H9 (cell line): ENCODE measurements at regions not wholly inside any gene's neighbourhood (a gene's known extent, or its start where the extent isn't known, plus 50 kb on each side); places are given as distances from the start of the nearest gene placed in this dataset.

Experiments used
- DNase-seq: peaks from one replicate; pipeline ENCODE4 v3.0.0-alpha.2; 2017
- H2AFZ ChIP-seq: one replicate; pipeline ENCODE4 v1.6.1; 2013; ENCODE audit warnings: mild to moderate bottlenecking, low read length, control low read depth, moderate library complexity
- H2AK5ac ChIP-seq: 2 replicates; pipeline ENCODE4 v1.6.1; 2013; ENCODE audit warnings: low read length, control low read depth, mixed read lengths; ENCODE audit not compliant: insufficient read length
- H2BK120ac ChIP-seq: one replicate; pipeline ENCODE4 v1.6.1; 2013; ENCODE audit warnings: low read depth, mild to moderate bottlenecking, low read length, control low read depth, inconsistent platforms; ENCODE audit not compliant: poor library complexity, severe bottlenecking
- H2BK12ac ChIP-seq: 2 replicates; pipeline ENCODE4 v1.6.1; 2013; ENCODE audit warnings: low read length, control low read depth, mixed read lengths, low read depth; ENCODE audit not compliant: insufficient read length
- H2BK15ac ChIP-seq: 2 replicates; pipeline ENCODE4 v1.6.1; 2013; ENCODE audit warnings: low read depth, low read length, control low read depth
- H2BK20ac ChIP-seq: one replicate; pipeline ENCODE4 v1.6.1; 2013; ENCODE audit warnings: low read depth, mild to moderate bottlenecking, low read length, control low read depth, inconsistent platforms; ENCODE audit not compliant: poor library complexity, severe bottlenecking
- H2BK5ac ChIP-seq: 2 replicates; pipeline ENCODE4 v1.6.1; 2013; ENCODE audit warnings: low read length, control low read depth, mixed read lengths; ENCODE audit not compliant: insufficient read length
- H3K14ac ChIP-seq: 2 replicates; pipeline ENCODE4 v1.6.1; 2013; ENCODE audit warnings: low read length, control low read depth; ENCODE audit not compliant: insufficient read depth
- H3K18ac ChIP-seq: 2 replicates; pipeline ENCODE4 v1.6.1; 2013; ENCODE audit warnings: low read depth, mild to moderate bottlenecking, mixed read lengths, low read length, control low read depth; ENCODE audit not compliant: insufficient read length
- H3K23ac ChIP-seq: 2 replicates; pipeline ENCODE4 v1.6.1; 2013; ENCODE audit warnings: low read length, control low read depth, mixed read lengths, low read depth; ENCODE audit not compliant: insufficient read length
- H3K23me2 ChIP-seq: 2 replicates; pipeline ENCODE4 v1.6.1; 2013; ENCODE audit warnings: low read depth, mild to moderate bottlenecking, mixed read lengths, low read length, control low read depth; ENCODE audit not compliant: insufficient read length, poor library complexity, severe bottlenecking
- H3K27ac ChIP-seq: 2 replicates; pipeline ENCODE4 v1.5.1; 2013; ENCODE audit warnings: low read length, control low read depth, mixed read lengths, low read depth; ENCODE audit not compliant: insufficient read length
- H3K27me3 ChIP-seq: 2 replicates; pipeline ENCODE4 v1.6.1; 2013; ENCODE audit warnings: low read length, control low read depth, inconsistent platforms; ENCODE audit not compliant: insufficient read depth
- H3K4ac ChIP-seq: 2 replicates; pipeline ENCODE4 v1.6.1; 2013; ENCODE audit warnings: low read depth, mild to moderate bottlenecking, control low read depth, inconsistent platforms, low read length, moderate library complexity
- H3K4me1 ChIP-seq: 2 replicates; pipeline ENCODE4 v1.6.1; 2013; ENCODE audit warnings: low read length, control low read depth, inconsistent platforms; ENCODE audit not compliant: insufficient read depth
- H3K4me2 ChIP-seq: 2 replicates; pipeline ENCODE4 v1.6.1; 2013; ENCODE audit warnings: low read length, control low read depth, mixed read lengths; ENCODE audit not compliant: insufficient read length, insufficient read depth
- H3K56ac ChIP-seq: 2 replicates; pipeline ENCODE4 v1.6.1; 2013; ENCODE audit warnings: low read depth, mild to moderate bottlenecking, mixed read lengths, low read length, control low read depth; ENCODE audit not compliant: insufficient read length
- H3K79me1 ChIP-seq: 2 replicates; pipeline ENCODE4 v1.6.1; 2013; ENCODE audit warnings: low read depth, mild to moderate bottlenecking, moderate library complexity, low read length, control low read depth, inconsistent platforms; ENCODE audit not compliant: insufficient read depth, poor library complexity, severe bottlenecking
- H3K79me2 ChIP-seq: 2 replicates; pipeline ENCODE4 v1.6.1; 2013; ENCODE audit warnings: low read length, control low read depth, inconsistent platforms; ENCODE audit not compliant: insufficient read depth
- H3K9ac ChIP-seq: 2 replicates; pipeline ENCODE4 v1.6.1; 2013; ENCODE audit warnings: low read length, control low read depth, mixed read lengths; ENCODE audit not compliant: insufficient read length; ENCODE audit errors: extremely low read depth
- H3K9me3 ChIP-seq: one replicate; pipeline ENCODE4 v1.6.1; 2013; ENCODE audit warnings: low read depth, low read length, inconsistent platforms; ENCODE audit not compliant: control insufficient read depth
- H3T11ph ChIP-seq: one replicate; pipeline ENCODE4 v1.6.1; 2013; ENCODE audit warnings: mild to moderate bottlenecking, low read length, control low read depth, inconsistent platforms
- H4K20me1 ChIP-seq: one replicate; pipeline ENCODE4 v1.6.1; 2013; ENCODE audit not compliant: control insufficient read depth, insufficient read length, insufficient read depth
- H4K5ac ChIP-seq: 2 replicates; pipeline ENCODE4 v1.6.1; 2013; ENCODE audit warnings: low read depth, mild to moderate bottlenecking, mixed read lengths, low read length, control low read depth; ENCODE audit not compliant: insufficient read length
- H4K8ac ChIP-seq: replicated peaks from 2 replicates; pipeline ENCODE4 v1.6.1; 2013; ENCODE audit warnings: low read length, control low read depth, mixed read lengths, low read depth; ENCODE audit not compliant: insufficient read length
- H4K91ac ChIP-seq: 2 replicates; pipeline ENCODE4 v1.6.1; 2013; ENCODE audit warnings: low read depth, mild to moderate bottlenecking, moderate library complexity, mixed read lengths, low read length, control low read depth; ENCODE audit not compliant: insufficient read length
- H3K27ac Mint-ChIP-seq, 3 experiments: 2 replicates in 2 of 3; 3 replicates in 1 of 3; pipeline ENCODE4 v1.8.0; 2020 to 2021; ENCODE audit warnings: mixed read lengths in 3 of 3, mild to moderate bottlenecking in 1 of 3, moderate library complexity in 1 of 3
- H3K27me3 Mint-ChIP-seq: 2 replicates; pipeline ENCODE4 v1.8.0; 2021; ENCODE audit warnings: low read depth, mild to moderate bottlenecking, moderate library complexity, mixed read lengths
- H3K36me3 Mint-ChIP-seq, 3 experiments: 2 replicates in 2 of 3; 3 replicates in 1 of 3; pipeline ENCODE4 v1.8.0; 2020 to 2021; ENCODE audit warnings: low read depth in 3 of 3, mixed read lengths in 3 of 3; ENCODE audit not compliant: insufficient read depth in 1 of 3
- H3K4me1 Mint-ChIP-seq, 2 experiments: 2 replicates each; pipeline ENCODE4 v1.8.0; 2020; ENCODE audit warnings: mixed read lengths in 2 of 2
- H3K4me3 Mint-ChIP-seq, 2 experiments: 2 replicates in 1 of 2; 3 replicates in 1 of 2; pipeline ENCODE4 v1.8.0; 2020 to 2021; ENCODE audit warnings: mild to moderate bottlenecking in 2 of 2, mixed read lengths in 2 of 2, moderate library complexity in 1 of 2
- H3K9me3 Mint-ChIP-seq, 2 experiments: 2 replicates in 1 of 2; 3 replicates in 1 of 2; pipeline ENCODE4 v1.8.0; 2020; ENCODE audit warnings: mild to moderate bottlenecking in 2 of 2, mixed read lengths in 2 of 2, moderate library complexity in 1 of 2
- CTCF ChIP-seq: fragments of 200-600 bp; sonication (generic); conservative IDR thresholded peaks from 3 replicates; pipeline ENCODE4 v1.8.0; 2021; ENCODE audit warnings: antibody characterized with exemption, mild to moderate bottlenecking
- WGBS: extraction: QIAGEN DNeasy Blood & Tissue Kit; methylation state at CpG from one replicate; pipeline ENCODE4 v1.1.7; 2013; ENCODE audit warnings: missing lambda C conversion rate, low lambda C conversion rate, mixed read lengths; ENCODE audit not compliant: insufficient read length; ENCODE audit errors: extremely low coverage; 5-methylcytosine and 5-hydroxymethylcytosine counted together

DNA sequence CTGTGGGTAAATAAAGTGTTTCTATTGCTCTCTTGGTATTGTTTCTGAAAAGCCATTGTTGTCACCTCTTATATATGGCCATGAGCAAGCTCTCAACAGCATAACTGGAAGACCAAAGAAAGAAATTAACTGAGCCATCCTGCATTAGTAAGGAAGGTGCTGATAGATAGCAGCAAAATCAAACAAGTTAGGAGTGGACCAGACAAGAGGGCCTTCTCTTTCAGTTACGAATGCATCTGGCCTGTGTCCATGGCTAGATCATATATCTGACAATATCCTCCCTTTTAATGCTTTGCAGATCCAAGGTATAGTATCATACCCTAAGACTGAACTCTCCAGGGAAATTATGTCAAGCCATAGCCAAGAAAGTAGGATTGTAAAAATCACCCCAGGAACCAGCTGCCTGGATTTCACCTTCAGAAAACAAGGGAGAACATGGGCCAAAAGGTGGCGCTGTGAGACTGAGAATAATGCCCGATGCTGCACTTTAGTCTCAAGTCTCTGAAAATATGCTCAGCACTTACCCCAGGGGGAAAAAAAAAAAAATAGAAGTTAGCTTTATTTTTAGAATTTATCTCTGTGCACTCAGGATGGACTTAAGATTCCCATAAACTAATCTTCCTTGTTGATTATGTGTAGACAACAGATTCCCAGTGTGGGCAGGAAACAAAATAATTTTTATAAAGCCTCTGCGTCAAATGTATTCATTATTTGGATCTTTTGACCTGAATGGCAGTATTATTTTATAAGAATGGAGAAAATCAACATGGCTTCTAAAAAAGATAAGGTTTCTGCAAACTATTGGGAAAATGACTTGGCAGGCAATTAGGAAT lies 415.1 kb downstream of the ETS1 start:
- Histone ChIP-seq H4K8ac (no peak overlapping the region), H2BK12ac (no peak overlapping the region), H4K20me1 (no peaks in the 10 kb centered on the region), H3K56ac (no peak overlapping the region), H2AK5ac (no peak overlapping the region), H4K91ac (no peak overlapping the region), H3K23me2 (no peaks in the 10 kb centered on the region), H2BK120ac (no peak overlapping the region), H2AFZ (no peak overlapping the region), H3K9ac (no peak overlapping the region), H3K27me3 (no peaks in the 10 kb centered on the region), H3T11ph (no peak overlapping the region), H2BK5ac (no peak overlapping the region), H3K4ac (no peak overlapping the region), H2BK15ac (no peak overlapping the region), H2BK20ac (no peak overlapping the region), H3K4me2 (no peak overlapping the region), H3K23ac (no peak overlapping the region), H3K79me2 (no peaks in the 10 kb centered on the region), H3K9me3 (no peaks in the 10 kb centered on the region), H3K79me1 (no peaks in the 10 kb centered on the region), H3K4me1 (peaks cover 3% of the 10 kb centered on the region; the same call in 1 of the 2 replicates), H3K14ac (no peak overlapping the region), H4K5ac (no peak overlapping the region), H3K18ac (no peak overlapping the region), H3K27ac (no peak overlapping the region)
- no CpG with 5 or more reads among the region's 4 CpGs for WGBS
- TF ChIP-seq CTCF, result peak; percentile 90
- DNase-seq, result peak; percentile 68
- no peaks in the 10 kb centered on the region; the same call in 1 of the 2 replicates for H3K27me3 Mint-ChIP-seq
- no peak overlapping the region for H3K4me3 Mint-ChIP-seq
- H3K27ac Mint-ChIP-seq, result no peak overlapping the region
- no peaks in the 10 kb centered on the region for H3K9me3 Mint-ChIP-seq
- H3K4me1 Mint-ChIP-seq, result peaks cover 12% of the 10 kb centered on the region in 2 experiments
- H3K36me3 Mint-ChIP-seq, result no peaks in the 10 kb centered on the region
